Liver (tissue), 8 donors: ENCODE measurements at regions not wholly inside any gene's neighbourhood (a gene's known extent, or its start where the extent isn't known, plus 50 kb on each side); places are given as distances from the start of the nearest gene placed in this dataset.

Experiments used
- DNase-seq: peaks from one replicate; pipeline ENCODE4 v3.0.0-alpha.2; 2017; ENCODE audit warnings: low spot score
- H3K27ac ChIP-seq, 2 donors: one replicate each; pipeline ENCODE4 v1.7.0; 2013; ENCODE audit warnings: inconsistent platforms in 2 of 2, low read length in 2 of 2, control low read depth in 1 of 2, low read depth in 1 of 2, mild to moderate bottlenecking in 1 of 2
- H3K27me3 ChIP-seq, 4 donors: one replicate each; pipeline versions ENCODE4 v1.6.1 to v1.7.0; 2013; ENCODE audit warnings: low read length in 3 of 4, inconsistent platforms in 1 of 4, mild to moderate bottlenecking in 1 of 4, moderate library complexity in 1 of 4; ENCODE audit not compliant: control insufficient read depth in 4 of 4, insufficient read depth in 4 of 4
- H3K36me3 ChIP-seq, 4 donors: one replicate each; pipeline versions ENCODE4 v1.6.1 to v1.7.0; 2013; ENCODE audit warnings: low read length in 3 of 4, mild to moderate bottlenecking in 3 of 4, low read depth in 1 of 4, moderate library complexity in 1 of 4; ENCODE audit not compliant: control insufficient read depth in 4 of 4, insufficient read depth in 3 of 4
- H3K4me1 ChIP-seq, 4 donors: one replicate each; pipeline versions ENCODE4 v1.6.1 to v1.7.0; 2013; ENCODE audit warnings: low read length in 3 of 4, mild to moderate bottlenecking in 3 of 4, moderate library complexity in 1 of 4; ENCODE audit not compliant: control insufficient read depth in 4 of 4, insufficient read depth in 4 of 4
- H3K4me3 ChIP-seq, 3 donors: one replicate each; pipeline versions ENCODE4 v1.6.1 to v1.7.0; 2013; ENCODE audit warnings: low read length in 3 of 3, control low read depth in 1 of 3, low read depth in 1 of 3, mild to moderate bottlenecking in 1 of 3
- H3K9ac ChIP-seq, 2 donors: one replicate each; pipeline ENCODE4 v1.7.0; 2013; ENCODE audit warnings: low read length in 2 of 2, mild to moderate bottlenecking in 2 of 2, moderate library complexity in 2 of 2, control low read depth in 1 of 2, low read depth in 1 of 2
- H3K9me3 ChIP-seq, 4 donors: one replicate each; pipeline versions ENCODE4 v1.6.1 to v1.7.0; 2013; ENCODE audit warnings: low read length in 3 of 4; ENCODE audit not compliant: control insufficient read depth in 4 of 4
- ATF3 ChIP-seq: IDR thresholded peaks from 2 replicates; pipeline ENCODE4 v1.6.1; 2016; ENCODE audit warnings: antibody characterized with exemption
- EGR1 ChIP-seq, 2 donors: IDR thresholded peaks; 2 replicates each; pipeline ENCODE4 v1.6.1; 2016 to 2018; ENCODE audit warnings: antibody characterized with exemption in 2 of 2, low read depth in 2 of 2
- FOXA1 ChIP-seq: IDR thresholded peaks from 2 replicates; pipeline ENCODE4 v1.6.1; 2016; ENCODE audit warnings: antibody characterized with exemption
- GABPA ChIP-seq, 2 donors: IDR thresholded peaks in 1 of 2; conservative IDR thresholded peaks in 1 of 2; 2 replicates each; pipeline ENCODE4 v1.6.1; 2016; ENCODE audit warnings: antibody characterized with exemption in 2 of 2, mild to moderate bottlenecking in 1 of 2, moderate library complexity in 1 of 2
- HNF4A ChIP-seq, 2 donors: conservative IDR thresholded peaks; 2 replicates each; pipeline ENCODE4 v1.6.1; 2016; ENCODE audit warnings: antibody characterized with exemption in 2 of 2, mild to moderate bottlenecking in 2 of 2
- MAX ChIP-seq: IDR thresholded peaks from 2 replicates; pipeline ENCODE4 v1.6.1; 2016; ENCODE audit warnings: antibody characterized with exemption
- NR2F2 ChIP-seq: IDR thresholded peaks from 2 replicates; pipeline ENCODE4 v1.6.1; 2016; ENCODE audit warnings: antibody characterized with exemption
- TAF1 ChIP-seq: conservative IDR thresholded peaks from 2 replicates; pipeline ENCODE4 v1.6.1; 2016; ENCODE audit warnings: antibody characterized with exemption, mild to moderate bottlenecking
- WGBS: extraction: QIAGEN DNeasy Blood & Tissue Kit; methylation state at CpG from one replicate; pipeline ENCODE4 v1.1.7; 2013; 5-methylcytosine and 5-hydroxymethylcytosine counted together
- TF ChIP-seq, protein P1 (sequence below): fragments of 150-350 bp; IDR thresholded peaks from 2 replicates; pipeline ENCODE4 v1.5.1; 2017; ENCODE audit warnings: improper control_type of control experiment, low read depth, low read length; ENCODE audit not compliant: missing input control
- donor health status: healthy.
- donor health status: healthy.
- donor health status: healthy.
- donor health status: healthy.
- donor health status: healthy.

GRCh38 chr2:58730764-58731487 lies 489.8 kb upstream of the FANCL start:
- Histone ChIP-seq H3K4me3 (no peak overlapping the region), H3K27me3 (no peaks in the 10 kb centered on the region), H3K27ac (no peak overlapping the region), H3K9me3 (no peaks in the 10 kb centered on the region), H3K36me3 (no peaks in the 10 kb centered on the region), H3K9ac (no peak overlapping the region), H3K4me1 (no peaks in the 10 kb centered on the region)
- DNase-seq, result no peak
- TF ChIP-seq TAF1 (no peak), MAX (no peak), HNF4A (conservative IDR thresholded peaks at IDR 0.05) (no peak), GABPA (IDR thresholded peaks at IDR 0.05 in 1 of 2, conservative IDR thresholded peaks at IDR 0.05 in 1 of 2) (no peak), EGR1 (IDR thresholded peaks at IDR 0.05; ENCODE audit: low read depth in 2 of 2) (no peak), ATF3 (no peak)
- WGBS, result 47% methylated on average over 5 of the region's 5 CpGs

- Histone ChIP-seq H3K4me1 (no peaks in the 10 kb centered on the region), H3K4me3 (no peak overlapping the region), H3K27me3 (peaks cover 0 to 3% (median 0%) of the 10 kb centered on the region in 4 donors), H3K9ac (no peak overlapping the region), H3K27ac (no peak overlapping the region), H3K9me3 (no peaks in the 10 kb centered on the region), H3K36me3 (no peaks in the 10 kb centered on the region)
- WGBS, result 93% methylated on average over 2 of the region's 2 CpGs
- TF ChIP-seq HNF4A (conservative IDR thresholded peaks at IDR 0.05), result no peak
- TF ChIP-seq, protein P1, sequence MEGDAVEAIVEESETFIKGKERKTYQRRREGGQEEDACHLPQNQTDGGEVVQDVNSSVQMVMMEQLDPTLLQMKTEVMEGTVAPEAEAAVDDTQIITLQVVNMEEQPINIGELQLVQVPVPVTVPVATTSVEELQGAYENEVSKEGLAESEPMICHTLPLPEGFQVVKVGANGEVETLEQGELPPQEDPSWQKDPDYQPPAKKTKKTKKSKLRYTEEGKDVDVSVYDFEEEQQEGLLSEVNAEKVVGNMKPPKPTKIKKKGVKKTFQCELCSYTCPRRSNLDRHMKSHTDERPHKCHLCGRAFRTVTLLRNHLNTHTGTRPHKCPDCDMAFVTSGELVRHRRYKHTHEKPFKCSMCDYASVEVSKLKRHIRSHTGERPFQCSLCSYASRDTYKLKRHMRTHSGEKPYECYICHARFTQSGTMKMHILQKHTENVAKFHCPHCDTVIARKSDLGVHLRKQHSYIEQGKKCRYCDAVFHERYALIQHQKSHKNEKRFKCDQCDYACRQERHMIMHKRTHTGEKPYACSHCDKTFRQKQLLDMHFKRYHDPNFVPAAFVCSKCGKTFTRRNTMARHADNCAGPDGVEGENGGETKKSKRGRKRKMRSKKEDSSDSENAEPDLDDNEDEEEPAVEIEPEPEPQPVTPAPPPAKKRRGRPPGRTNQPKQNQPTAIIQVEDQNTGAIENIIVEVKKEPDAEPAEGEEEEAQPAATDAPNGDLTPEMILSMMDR, result no peak
- no peak for TF ChIP-seq NR2F2
- DNase-seq, result no peak
These were observed 487.0 kb upstream of the FANCL start for GRCh38 chr2:58727981-58728656.

GRCh38 chr2:58721912-58722591 lies 480.9 kb upstream of the FANCL start:
- Histone ChIP-seq H3K27me3 (peaks cover 0 to 3% (median 0%) of the 10 kb centered on the region in 4 donors), H3K9me3 (no peaks in the 10 kb centered on the region), H3K4me3 (no peak overlapping the region), H3K9ac (no peak overlapping the region), H3K36me3 (no peaks in the 10 kb centered on the region), H3K4me1 (no peaks in the 10 kb centered on the region), H3K27ac (no peak overlapping the region)
- WGBS, result 88% methylated on average over 4 of the region's 4 CpGs
- TF ChIP-seq MAX (no peak), FOXA1 (no peak), HNF4A (conservative IDR thresholded peaks at IDR 0.05) (no peak), GABPA (IDR thresholded peaks at IDR 0.05 in 1 of 2, conservative IDR thresholded peaks at IDR 0.05 in 1 of 2) (no peak), NR2F2 (no peak), TAF1 (no peak)
- DNase-seq, result no peak
